GM12873 (cell line): ENCODE measurements at regions not wholly inside any gene's neighbourhood (a gene's known extent, or its start where the extent isn't known, plus 50 kb on each side); places are given as distances from the start of the nearest gene placed in this dataset.

ENCODE experiments used
- CTCF ChIP-seq: IDR thresholded peaks from 2 replicates; pipeline ENCODE4 v1.5.1; 2012; ENCODE audit warnings: low read depth, mild to moderate bottlenecking, moderate library complexity, low read length, control low read depth; ENCODE audit not compliant: insufficient read depth; ENCODE audit errors: missing control alignments

GRCh38 chr10:25683344-25683743, 250.7 kb upstream of the MYO3A start:
- TF ChIP-seq CTCF: no peak

- TF ChIP-seq CTCF: no peak
Observed at GRCh38 chr10:25687521-25687920, 246.5 kb upstream of the MYO3A start.

- TF ChIP-seq CTCF: no peak
Observed at GRCh38 chr10:25689346-25690100, 244.5 kb upstream of the MYO3A start.

- TF ChIP-seq CTCF: no peak
Observed at GRCh38 chr10:25692761-25693160, 241.3 kb upstream of the MYO3A start.

- no peak for TF ChIP-seq CTCF
Observed at GRCh38 chr10:25694206-25694933, 239.7 kb upstream of the MYO3A start.

- TF ChIP-seq CTCF: no peak
Observed at GRCh38 chr10:25694971-25695370, 239.1 kb upstream of the MYO3A start.

GRCh38 chr10:25695586-25695985, 238.4 kb upstream of the MYO3A start:
- TF ChIP-seq CTCF: no peak
